BE2C (cell line): ENCODE measurements at regions not wholly inside any gene's neighbourhood (a gene's known extent, or its start where the extent isn't known, plus 50 kb on each side); places are given as distances from the start of the nearest gene placed in this dataset.

Experiments used
- DNase-seq: peaks from one replicate; pipeline ENCODE4 v3.0.0-alpha.2; 2020
- H3K27me3 ChIP-seq: fragments of 250-450 bp; sonication (Bioruptor Pico); 2 replicates; pipeline ENCODE4 v1.5.1; 2020; ENCODE audit warnings: mild to moderate bottlenecking
- H3K36me3 ChIP-seq: fragments of 250-450 bp; sonication (Bioruptor Pico); 2 replicates; pipeline ENCODE4 v1.5.1; 2020; ENCODE audit warnings: mild to moderate bottlenecking
- H3K4me1 ChIP-seq: fragments of 250-450 bp; sonication (Bioruptor Pico); 2 replicates; pipeline ENCODE4 v1.5.1; 2020
- H3K4me3 ChIP-seq: 2 replicates; pipeline ENCODE4 v1.5.1; 2011; ENCODE audit warnings: low read depth, low read length
- H3K9me3 ChIP-seq: fragments of 250-450 bp; sonication (Bioruptor Pico); 2 replicates; pipeline ENCODE4 v1.5.1; 2020
- TF ChIP-seq, protein P1 (sequence below): IDR thresholded peaks from 2 replicates; pipeline ENCODE4 v1.5.1; 2012; ENCODE audit warnings: mild to moderate bottlenecking, low read depth, low read length

DNA sequence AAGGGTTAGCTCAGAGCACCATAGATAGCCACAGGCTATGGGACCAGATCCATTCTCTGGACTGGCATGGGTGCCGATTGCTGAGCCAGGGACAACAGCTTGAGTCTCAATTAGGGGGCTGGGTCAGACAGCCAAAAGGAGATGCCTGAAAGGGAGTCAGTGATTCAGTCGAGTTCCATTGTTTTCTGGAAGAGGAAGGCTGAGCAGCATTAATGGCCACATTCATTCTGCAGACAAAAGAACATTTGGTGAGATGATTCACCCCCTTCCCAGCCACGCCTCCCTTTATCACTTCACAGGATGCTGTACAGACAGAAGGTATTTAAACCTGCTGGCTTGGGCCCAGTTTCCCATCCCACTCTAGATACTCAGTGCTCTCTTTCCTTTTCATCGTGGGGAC, 131.9 kb downstream of the ADAMTS15 start:
- no peaks in the 10 kb centered on the region for H3K4me1 ChIP-seq
- TF ChIP-seq, protein P1, sequence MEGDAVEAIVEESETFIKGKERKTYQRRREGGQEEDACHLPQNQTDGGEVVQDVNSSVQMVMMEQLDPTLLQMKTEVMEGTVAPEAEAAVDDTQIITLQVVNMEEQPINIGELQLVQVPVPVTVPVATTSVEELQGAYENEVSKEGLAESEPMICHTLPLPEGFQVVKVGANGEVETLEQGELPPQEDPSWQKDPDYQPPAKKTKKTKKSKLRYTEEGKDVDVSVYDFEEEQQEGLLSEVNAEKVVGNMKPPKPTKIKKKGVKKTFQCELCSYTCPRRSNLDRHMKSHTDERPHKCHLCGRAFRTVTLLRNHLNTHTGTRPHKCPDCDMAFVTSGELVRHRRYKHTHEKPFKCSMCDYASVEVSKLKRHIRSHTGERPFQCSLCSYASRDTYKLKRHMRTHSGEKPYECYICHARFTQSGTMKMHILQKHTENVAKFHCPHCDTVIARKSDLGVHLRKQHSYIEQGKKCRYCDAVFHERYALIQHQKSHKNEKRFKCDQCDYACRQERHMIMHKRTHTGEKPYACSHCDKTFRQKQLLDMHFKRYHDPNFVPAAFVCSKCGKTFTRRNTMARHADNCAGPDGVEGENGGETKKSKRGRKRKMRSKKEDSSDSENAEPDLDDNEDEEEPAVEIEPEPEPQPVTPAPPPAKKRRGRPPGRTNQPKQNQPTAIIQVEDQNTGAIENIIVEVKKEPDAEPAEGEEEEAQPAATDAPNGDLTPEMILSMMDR = no peak
- no peak overlapping the region for H3K4me3 ChIP-seq
- H3K9me3 ChIP-seq = no peaks in the 10 kb centered on the region
- no peaks in the 10 kb centered on the region for H3K27me3 ChIP-seq
- H3K36me3 ChIP-seq = no peaks in the 10 kb centered on the region
- DNase-seq = no peak

DNA sequence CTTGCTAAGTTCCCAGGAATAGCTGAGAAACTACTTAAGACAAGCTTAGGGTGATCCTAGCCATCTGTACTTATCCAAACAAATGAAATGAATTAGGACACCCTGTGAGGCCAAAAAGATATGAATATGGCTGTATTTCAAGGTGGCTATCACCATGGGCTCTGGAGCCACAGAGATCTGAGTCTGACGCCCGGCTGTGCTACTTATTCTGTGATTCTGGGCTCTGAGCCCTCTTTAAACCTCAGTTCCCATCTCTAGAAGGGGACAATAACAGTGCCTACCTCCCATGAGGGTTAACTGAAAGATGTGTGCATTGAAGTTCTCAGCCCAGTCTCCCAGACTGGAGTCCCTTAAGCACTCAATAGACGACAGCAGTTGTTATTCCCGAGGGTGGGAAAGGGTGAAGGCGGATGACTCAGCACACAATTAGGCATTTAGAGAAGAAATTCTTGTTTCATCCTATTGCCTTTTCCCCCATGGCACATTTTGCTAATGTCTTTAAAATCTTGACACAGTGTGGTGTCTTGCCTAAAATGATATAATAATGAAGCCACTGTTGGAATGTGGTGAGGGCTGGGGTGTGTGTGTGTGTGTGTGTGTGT, 132.5 kb downstream of the ADAMTS15 start:
- no peaks in the 10 kb centered on the region for H3K27me3 ChIP-seq
- TF ChIP-seq, protein P1 = no peak
- H3K36me3 ChIP-seq = no peaks in the 10 kb centered on the region
- no peaks in the 10 kb centered on the region for H3K4me1 ChIP-seq
- H3K9me3 ChIP-seq = no peaks in the 10 kb centered on the region
- H3K4me3 ChIP-seq = no peak overlapping the region
- DNase-seq = no peak

DNA sequence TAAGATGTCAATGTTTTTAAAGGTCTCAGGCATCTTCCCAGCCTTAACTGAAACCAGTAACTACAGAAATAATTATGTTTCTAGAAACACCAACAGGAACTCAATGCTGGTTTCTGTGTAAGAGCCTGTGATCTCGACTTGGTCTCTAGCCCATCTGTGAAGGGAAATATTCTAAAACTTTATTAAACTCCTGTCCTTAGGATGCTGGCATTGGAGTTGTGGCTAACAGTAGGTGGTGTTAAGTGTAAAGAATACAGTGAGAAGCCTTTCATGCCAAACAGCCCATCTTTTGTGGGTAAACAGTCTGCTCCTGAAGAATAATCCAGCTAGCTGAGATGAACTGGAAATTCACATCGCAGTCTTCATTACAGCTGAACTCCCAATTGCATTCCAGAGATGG, 133.2 kb downstream of the ADAMTS15 start:
- no peaks in the 10 kb centered on the region for H3K9me3 ChIP-seq
- H3K4me1 ChIP-seq = no peaks in the 10 kb centered on the region
- H3K36me3 ChIP-seq = no peaks in the 10 kb centered on the region
- H3K4me3 ChIP-seq = no peak overlapping the region
- no peak for DNase-seq
- TF ChIP-seq, protein P1 = no peak
- no peaks in the 10 kb centered on the region for H3K27me3 ChIP-seq

DNA sequence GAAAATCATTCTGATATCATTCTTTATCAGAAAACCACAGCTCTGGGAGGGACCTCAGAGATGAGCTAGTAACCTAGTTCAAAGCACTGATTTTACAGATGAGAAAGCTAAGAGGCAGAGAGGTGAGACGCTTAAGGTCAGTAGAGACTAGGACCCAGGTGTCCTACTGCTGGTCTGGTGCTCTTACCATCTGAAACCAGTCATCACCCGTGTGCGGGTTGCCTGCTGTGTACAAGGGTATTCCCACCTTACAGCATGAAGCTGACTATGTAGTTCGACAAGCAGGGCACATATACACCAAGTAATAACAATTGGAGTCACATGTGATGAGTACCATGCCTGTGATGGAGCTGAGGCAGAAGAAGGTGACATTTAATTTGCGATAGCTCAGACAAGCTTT, 133.7 kb downstream of the ADAMTS15 start:
- TF ChIP-seq, protein P1 = no peak
- H3K27me3 ChIP-seq = no peaks in the 10 kb centered on the region
- no peaks in the 10 kb centered on the region for H3K9me3 ChIP-seq
- DNase-seq = no peak
- no peaks in the 10 kb centered on the region for H3K36me3 ChIP-seq
- H3K4me3 ChIP-seq = no peak overlapping the region
- no peaks in the 10 kb centered on the region for H3K4me1 ChIP-seq

DNA sequence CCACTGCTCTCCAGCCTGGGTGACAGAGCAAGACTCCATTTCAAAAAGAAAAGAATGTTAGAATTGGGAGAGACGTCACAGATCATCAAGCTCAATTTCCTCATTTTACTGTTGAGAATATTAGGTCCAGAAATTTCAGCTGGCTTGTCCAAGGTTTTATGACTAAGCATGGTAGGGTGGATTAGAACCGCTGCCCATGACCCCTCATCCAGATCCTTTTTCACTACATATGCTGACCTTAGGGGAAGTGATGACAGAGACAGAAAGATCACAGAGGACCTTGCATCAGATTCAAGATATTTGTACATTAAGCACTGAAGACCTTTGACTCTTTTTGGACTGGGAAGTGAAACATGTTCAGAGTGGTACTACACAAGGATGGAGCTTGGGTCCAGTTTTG, 134.5 kb downstream of the ADAMTS15 start:
- H3K4me3 ChIP-seq = no peak overlapping the region
- H3K9me3 ChIP-seq = no peaks in the 10 kb centered on the region
- H3K27me3 ChIP-seq = no peaks in the 10 kb centered on the region
- no peaks in the 10 kb centered on the region for H3K4me1 ChIP-seq
- DNase-seq = no peak
- H3K36me3 ChIP-seq = no peaks in the 10 kb centered on the region
- TF ChIP-seq, protein P1 = no peak

DNA sequence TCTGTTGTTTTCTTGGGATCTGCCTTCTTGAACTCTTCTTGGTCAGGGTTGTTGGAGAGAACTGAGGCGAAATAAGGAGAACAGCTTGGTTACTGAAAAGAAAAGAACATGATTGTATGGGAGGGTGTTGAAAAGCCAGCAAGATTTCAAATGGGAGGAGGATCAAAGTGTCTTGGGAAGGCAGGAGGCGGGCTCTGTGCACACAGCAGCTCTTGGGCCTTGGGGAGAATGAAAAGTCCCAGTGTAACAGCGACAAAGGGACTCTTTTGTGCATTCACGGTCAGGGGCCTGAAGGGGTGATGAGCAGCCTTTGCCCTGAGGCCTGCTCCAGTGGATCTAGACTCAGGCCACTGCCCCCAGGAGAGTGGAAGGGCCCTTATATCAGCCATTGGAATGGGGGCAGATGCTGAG, 135.4 kb downstream of the ADAMTS15 start:
- no peaks in the 10 kb centered on the region for H3K4me1 ChIP-seq
- H3K27me3 ChIP-seq = no peaks in the 10 kb centered on the region
- TF ChIP-seq, protein P1 = no peak
- no peaks in the 10 kb centered on the region for H3K36me3 ChIP-seq
- H3K9me3 ChIP-seq = no peaks in the 10 kb centered on the region
- no peak overlapping the region for H3K4me3 ChIP-seq
- DNase-seq = no peak
